Panc1 (cell line): ENCODE measurements at regions not wholly inside any gene's neighbourhood (a gene's known extent, or its start where the extent isn't known, plus 50 kb on each side); places are given as distances from the start of the nearest gene placed in this dataset.

ENCODE experiments used
- CTCF ChIP-seq: fragments of 450-650 bp; IDR thresholded peaks from 2 replicates; pipeline ENCODE4 v1.5.1; 2017; ENCODE audit warnings: mild to moderate bottlenecking
- POLR2AphosphoS5 ChIP-seq: IDR thresholded peaks from 2 replicates; pipeline ENCODE4 v1.6.1; 2012; ENCODE audit warnings: mild to moderate bottlenecking, low read depth, low read length, moderate library complexity
- REST ChIP-seq, 2 experiments: IDR thresholded peaks; 2 replicates each; pipeline ENCODE4 v1.6.1; 2011 to 2012; ENCODE audit warnings: low read depth in 2 of 2, control low read depth in 1 of 2, low read length in 1 of 2, mild to moderate bottlenecking in 1 of 2, moderate library complexity in 1 of 2; ENCODE audit not compliant: insufficient read depth in 1 of 2

DNA sequence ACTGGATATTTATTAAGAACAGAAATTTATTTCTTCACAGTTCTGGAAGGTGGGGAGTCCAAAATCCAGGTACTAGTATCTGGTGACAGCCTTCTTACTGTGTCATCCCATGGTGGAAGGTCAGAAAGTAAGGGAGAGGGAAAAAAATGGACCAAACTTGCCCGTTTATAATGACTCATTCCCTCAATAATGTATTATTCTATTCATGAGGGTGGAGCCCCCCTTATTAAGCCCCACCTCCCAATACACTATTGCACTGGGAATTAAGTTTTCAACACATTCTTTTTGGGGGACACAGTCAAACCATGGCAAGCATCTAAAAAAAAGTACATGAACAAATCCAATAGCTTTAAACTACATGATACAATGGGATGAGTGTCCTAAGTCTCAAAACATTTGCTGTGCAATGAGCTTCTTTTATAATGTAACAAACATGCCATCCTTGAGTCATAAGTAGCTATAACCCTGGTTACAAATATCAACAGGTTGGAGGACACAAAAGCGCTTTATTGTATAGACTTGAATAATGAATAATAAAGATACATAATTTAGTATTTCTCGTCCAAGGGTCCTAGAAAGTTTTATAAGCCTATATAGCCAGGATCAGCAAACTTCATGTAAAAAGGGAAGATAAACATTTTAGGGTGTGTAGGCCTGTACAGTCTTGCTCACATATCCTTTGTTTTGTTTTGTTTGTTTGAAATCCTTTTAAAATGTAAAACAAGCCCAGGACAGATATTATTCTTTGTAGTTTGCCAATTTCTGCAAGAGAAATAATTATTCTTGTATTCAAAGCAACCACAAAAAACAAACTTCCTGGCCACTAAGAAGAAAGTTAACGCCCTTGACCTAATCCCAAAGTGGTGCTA, 160.6 kb upstream of the RAP2B start:
- TF ChIP-seq CTCF = no peak
- no peak for TF ChIP-seq POLR2AphosphoS5
- TF ChIP-seq REST (IDR thresholded peaks at IDR 0.05; ENCODE audit: insufficient read depth in 1 of 2, low read depth in 2 of 2, low read length in 1 of 2) = no peak
